ENCODE measurements at regions not wholly inside any gene's neighbourhood (a gene's known extent, or its start where the extent isn't known, plus 50 kb on each side); places are given as distances from the start of the nearest gene placed in this dataset.

- FAIRE-seq, result no peak
- Histone ChIP-seq H3K4me2 (ENCODE audit: insufficient read depth, low read length) (no peak overlapping the region), H4K20me1 (replicated peaks; ENCODE audit: control insufficient read depth, extremely low read depth, insufficient read depth, low read length) (no peaks in the 10 kb centered on the region), H3K27me3 (ENCODE audit: control insufficient read depth in 2 of 2, insufficient read depth in 2 of 2, low read length in 2 of 2) (no peaks in the 10 kb centered on the region), H3K27ac (ENCODE audit: insufficient read depth, low read depth, low read length) (no peak overlapping the region), H2AFZ (ENCODE audit: low read depth, low read length) (no peak overlapping the region), H3K9me1 (replicated peaks; ENCODE audit: control insufficient read depth, extremely low read depth, insufficient read depth, low read length) (no peaks in the 10 kb centered on the region), H3K36me3 (ENCODE audit: control insufficient read depth in 2 of 2, extremely low read depth in 1 of 2, insufficient read depth in 2 of 2, low read length in 2 of 2) (no peaks in the 10 kb centered on the region), H3K79me2 (ENCODE audit: control insufficient read depth, insufficient read depth, low read length) (no peaks in the 10 kb centered on the region), H3K4me1 (ENCODE audit: control insufficient read depth, extremely low read depth, insufficient read depth, low read length) (no peaks in the 10 kb centered on the region), H3K9me3 (replicated peaks; ENCODE audit: control insufficient read depth, insufficient read depth, low read length) (no peaks in the 10 kb centered on the region), H3K4me3 (replicated peaks in 1 of 3; ENCODE audit: insufficient read depth in 1 of 3, low read depth in 1 of 3, low read length in 3 of 3) (no peak overlapping the region), H3K9ac (replicated peaks; ENCODE audit: extremely low read depth, insufficient read depth, low read length) (no peak overlapping the region)
- dilution Hi-C loops (cut with MboI; ENCODE audit: extremely low pct_ligation_motif_present, low sequenced_read_pairs) (no loop called here), intact Hi-C loops (cut with micrococcal nuclease) (no loop called here)
- DNase-seq (ENCODE audit: low read depth, low spot score), result no peak
- ChIA-PET CTCF (no interaction called here), POLR2A (no interaction called here)
- no TSS peak for BruUV-seq (replicated peaks)
- TF ChIP-seq MYC (IDR thresholded peaks at IDR 0.05; ENCODE audit: low read depth, low read length), result no peak
- no peak for TF ChIP-seq GATA2 (IDR thresholded peaks at IDR 0.05; ENCODE audit: insufficient read depth, insufficient read length, low read depth, low read length)
- TF ChIP-seq POLR2AphosphoS5 (IDR thresholded peaks at IDR 0.05; ENCODE audit: insufficient read depth, low read depth, low read length), result no peak
- TF ChIP-seq POLR2A (IDR thresholded peaks at IDR 0.05; ENCODE audit: low read depth, low read length), result no peak
- no peak for TF ChIP-seq CTCF (IDR thresholded peaks at IDR 0.05; ENCODE audit: extremely low read depth in 1 of 2, insufficient read depth in 1 of 2, low read depth in 1 of 2, low read length in 2 of 2)
Observed at GRCh38 chr15:97473627-97474026, 486.9 kb upstream of the ARRDC4 start.

GRCh38 chr15:97479957-97480356 is 480.5 kb upstream of the ARRDC4 start:
- Histone ChIP-seq H3K9me3 (replicated peaks; ENCODE audit: control insufficient read depth, insufficient read depth, low read length) (no peaks in the 10 kb centered on the region), H3K27me3 (ENCODE audit: control insufficient read depth in 2 of 2, insufficient read depth in 2 of 2, low read length in 2 of 2) (no peaks in the 10 kb centered on the region), H3K4me1 (ENCODE audit: control insufficient read depth, extremely low read depth, insufficient read depth, low read length) (peaks cover 2% of the 10 kb centered on the region), H3K9ac (replicated peaks; ENCODE audit: extremely low read depth, insufficient read depth, low read length) (no peak overlapping the region), H3K4me3 (replicated peaks in 1 of 3; ENCODE audit: insufficient read depth in 1 of 3, low read depth in 1 of 3, low read length in 3 of 3) (no peak overlapping the region), H3K4me2 (ENCODE audit: insufficient read depth, low read length) (no peak overlapping the region), H2AFZ (ENCODE audit: low read depth, low read length) (no peak overlapping the region), H3K27ac (ENCODE audit: insufficient read depth, low read depth, low read length) (no peak overlapping the region), H3K79me2 (ENCODE audit: control insufficient read depth, insufficient read depth, low read length) (no peaks in the 10 kb centered on the region), H4K20me1 (replicated peaks; ENCODE audit: control insufficient read depth, extremely low read depth, insufficient read depth, low read length) (no peaks in the 10 kb centered on the region), H3K9me1 (replicated peaks; ENCODE audit: control insufficient read depth, extremely low read depth, insufficient read depth, low read length) (no peaks in the 10 kb centered on the region), H3K36me3 (ENCODE audit: control insufficient read depth in 2 of 2, extremely low read depth in 1 of 2, insufficient read depth in 2 of 2, low read length in 2 of 2) (no peaks in the 10 kb centered on the region)
- BruUV-seq (replicated peaks), result no TSS peak
- dilution Hi-C loops (cut with MboI; ENCODE audit: extremely low pct_ligation_motif_present, low sequenced_read_pairs), result no loop called here
- intact Hi-C loops (cut with micrococcal nuclease), result no loop called here
- POLR2A ChIA-PET, result no interaction called here
- FAIRE-seq, result no peak
- no peak for DNase-seq (ENCODE audit: low read depth, low spot score)
- TF ChIP-seq CTCF (IDR thresholded peaks at IDR 0.05; ENCODE audit: extremely low read depth in 1 of 2, insufficient read depth in 1 of 2, low read depth in 1 of 2, low read length in 2 of 2), result no peak
- TF ChIP-seq EZH2 (IDR thresholded peaks at IDR 0.05; ENCODE audit: borderline replicate concordance, low read depth, low read length, severe bottlenecking), result no peak
- TF ChIP-seq FOS (IDR thresholded peaks at IDR 0.05; ENCODE audit: borderline replicate concordance, insufficient read depth, low read length), result no peak
- no peak for TF ChIP-seq POLR2AphosphoS5 (IDR thresholded peaks at IDR 0.05; ENCODE audit: insufficient read depth, low read depth, low read length)
- TF ChIP-seq JUN (IDR thresholded peaks at IDR 0.05; ENCODE audit: borderline replicate concordance, insufficient read depth, insufficient read length, low read depth), result no peak
- TF ChIP-seq MYC (IDR thresholded peaks at IDR 0.05; ENCODE audit: low read depth, low read length), result no peak
- TF ChIP-seq MAX (IDR thresholded peaks at IDR 0.05; ENCODE audit: insufficient read depth, insufficient read length), result no peak
- no peak for TF ChIP-seq GATA2 (IDR thresholded peaks at IDR 0.05; ENCODE audit: insufficient read depth, insufficient read length, low read depth, low read length)
- no peak for TF ChIP-seq POLR2A (IDR thresholded peaks at IDR 0.05; ENCODE audit: low read depth, low read length)
- CTCF ChIA-PET, result no interaction called here

Measured in endothelial cell of umbilical vein (primary cell).